KOPT-K1 (cell line): ENCODE measurements at regions not wholly inside any gene's neighbourhood (a gene's known extent, or its start where the extent isn't known, plus 50 kb on each side); places are given as distances from the start of the nearest gene placed in this dataset.

Experiments
- H3K27ac ChIP-seq: fragments of 200-600 bp; sonication (generic); 2 replicates; pipeline ENCODE4 v1.5.1; 2016; ENCODE audit warnings: antibody characterized with exemption, mild to moderate bottlenecking, low read depth, low read length; ENCODE audit not compliant: poor library complexity, severe bottlenecking
- H3K36me3 ChIP-seq: fragments of 200-600 bp; sonication (generic); 2 replicates; pipeline ENCODE4 v1.5.1; 2017; ENCODE audit warnings: antibody characterized with exemption, mild to moderate bottlenecking, low read length, moderate library complexity; ENCODE audit not compliant: insufficient read depth
- H3K9me3 ChIP-seq: fragments of 200-600 bp; sonication (generic); 2 replicates; pipeline ENCODE4 v1.5.1; 2017; ENCODE audit warnings: antibody characterized with exemption, low read length, mild to moderate bottlenecking; ENCODE audit not compliant: insufficient read depth, poor library complexity, severe bottlenecking

GRCh38 chr16:87000001-87000400, 317.2 kb downstream of the C16orf95 start:
- Histone ChIP-seq H3K36me3 (no peaks in the 10 kb centered on the region), H3K27ac (no peak overlapping the region), H3K9me3 (peaks cover 8% of the 10 kb centered on the region)

- Histone ChIP-seq H3K27ac (no peak overlapping the region), H3K36me3 (no peaks in the 10 kb centered on the region), H3K9me3 (peaks cover 9% of the 10 kb centered on the region)
These were observed 314.3 kb downstream of the C16orf95 start for GRCh38 chr16:87002717-87003413.

- H3K9me3 ChIP-seq: peaks cover 9% of the 10 kb centered on the region
- no peaks in the 10 kb centered on the region for H3K36me3 ChIP-seq
- H3K27ac ChIP-seq: no peak overlapping the region
These were observed 313.8 kb downstream of the C16orf95 start for GRCh38 chr16:87003414-87003755.

- no peak overlapping the region for H3K27ac ChIP-seq
- H3K36me3 ChIP-seq: no peaks in the 10 kb centered on the region
- peaks cover 9% of the 10 kb centered on the region for H3K9me3 ChIP-seq
These were observed 311.2 kb downstream of the C16orf95 start for GRCh38 chr16:87006021-87006420.

- Histone ChIP-seq H3K9me3 (peaks cover 9% of the 10 kb centered on the region), H3K27ac (no peak overlapping the region), H3K36me3 (no peaks in the 10 kb centered on the region)
These were observed 310.1 kb downstream of the C16orf95 start for GRCh38 chr16:87006789-87007745.

- Histone ChIP-seq H3K9me3 (peaks cover 9% of the 10 kb centered on the region), H3K27ac (no peak overlapping the region), H3K36me3 (no peaks in the 10 kb centered on the region)
These were observed 309.3 kb downstream of the C16orf95 start for GRCh38 chr16:87007907-87008306.

GRCh38 chr16:87008664-87009063, 308.5 kb downstream of the C16orf95 start:
- H3K36me3 ChIP-seq: no peaks in the 10 kb centered on the region
- no peak overlapping the region for H3K27ac ChIP-seq
- H3K9me3 ChIP-seq: peaks cover 9% of the 10 kb centered on the region

GRCh38 chr16:87012954-87013938, 303.9 kb downstream of the C16orf95 start:
- Histone ChIP-seq H3K36me3 (no peaks in the 10 kb centered on the region), H3K9me3 (no peaks in the 10 kb centered on the region), H3K27ac (no peak overlapping the region)

- Histone ChIP-seq H3K36me3 (no peaks in the 10 kb centered on the region), H3K27ac (no peak overlapping the region), H3K9me3 (no peaks in the 10 kb centered on the region)
These were observed 303.1 kb downstream of the C16orf95 start for GRCh38 chr16:87014112-87014511.

GRCh38 chr16:87015021-87015420, 302.2 kb downstream of the C16orf95 start:
- H3K9me3 ChIP-seq: no peaks in the 10 kb centered on the region
- no peaks in the 10 kb centered on the region for H3K36me3 ChIP-seq
- H3K27ac ChIP-seq: no peak overlapping the region

GRCh38 chr16:87016046-87017035, 300.9 kb downstream of the C16orf95 start:
- H3K9me3 ChIP-seq: no peaks in the 10 kb centered on the region
- H3K36me3 ChIP-seq: no peaks in the 10 kb centered on the region
- no peak overlapping the region for H3K27ac ChIP-seq

GRCh38 chr16:87017371-87018012, 299.7 kb downstream of the C16orf95 start:
- H3K9me3 ChIP-seq: no peaks in the 10 kb centered on the region
- H3K27ac ChIP-seq: no peak overlapping the region
- no peaks in the 10 kb centered on the region for H3K36me3 ChIP-seq

- H3K27ac ChIP-seq: no peak overlapping the region
- H3K9me3 ChIP-seq: no peaks in the 10 kb centered on the region
- no peaks in the 10 kb centered on the region for H3K36me3 ChIP-seq
These were observed 291.5 kb downstream of the C16orf95 start for GRCh38 chr16:87025676-87026075.
